Stomach (tissue), 8 donors: ENCODE measurements at regions not wholly inside any gene's neighbourhood (a gene's known extent, or its start where the extent isn't known, plus 50 kb on each side); places are given as distances from the start of the nearest gene placed in this dataset.

Experiments
- DNase-seq, 2 donors: peaks; one replicate each; pipeline versions ENCODE4 v3.0.0 to v3.0.0-alpha.2; 2013 to 2019
- H3K27ac ChIP-seq, 5 donors: fragments of 200-600 bp in 4 of 5; sonication (generic) in 4 of 5; one replicate each; pipeline ENCODE4 v1.5.1; 2013 to 2019; ENCODE audit warnings: mild to moderate bottlenecking in 1 of 5, moderate library complexity in 1 of 5
- H3K27me3 ChIP-seq, 3 donors: fragments of 200-600 bp; sonication (generic); one replicate each; pipeline ENCODE4 v1.5.1; 2017 to 2019; ENCODE audit warnings: mixed run types in 1 of 3
- H3K36me3 ChIP-seq, 4 donors: fragments of 200-600 bp; sonication (generic); 1 replicate in 3 of 4; 2 replicates in 1 of 4; pipeline ENCODE4 v1.5.1; 2016 to 2019
- H3K4me1 ChIP-seq, 4 donors: fragments of 200-600 bp; sonication (generic); one replicate each; pipeline ENCODE4 v1.5.1; 2016 to 2019
- H3K4me3 ChIP-seq, 4 donors: fragments of 200-600 bp; sonication (generic) in 3 of 4; one replicate each; pipeline ENCODE4 v1.5.1; 2016 to 2019; ENCODE audit warnings: mild to moderate bottlenecking in 1 of 4
- H3K9me3 ChIP-seq, 4 donors: fragments of 200-600 bp; sonication (generic); one replicate each; pipeline ENCODE4 v1.5.1; 2016 to 2019
- CTCF ChIP-seq, 7 experiments: fragments of 450-650 bp in 4 of 7; fragments of 200-600 bp in 3 of 7; sonication (generic) in 3 of 7; IDR thresholded peaks; one replicate each; pipeline ENCODE4 v1.5.1; 2016 to 2019; ENCODE audit warnings: antibody characterized with exemption in 7 of 7, control low read depth in 2 of 7, mild to moderate bottlenecking in 1 of 7
- EP300 ChIP-seq: sonication (generic); formaldehyde crosslinking; IDR thresholded peaks from one replicate; pipeline ENCODE4 v1.6.1; 2017; ENCODE audit warnings: antibody characterized with exemption
- POLR2A ChIP-seq, 4 donors: fragments of 450-650 bp; IDR thresholded peaks; one replicate each; pipeline ENCODE4 v1.6.1; 2016; ENCODE audit warnings: antibody characterized with exemption in 4 of 4, control low read depth in 2 of 4, mild to moderate bottlenecking in 1 of 4, moderate library complexity in 1 of 4
- POLR2AphosphoS5 ChIP-seq, 3 donors: sonication (generic); formaldehyde crosslinking; IDR thresholded peaks; one replicate each; pipeline ENCODE4 v1.6.1; 2016; ENCODE audit warnings: antibody characterized with exemption in 3 of 3
- WGBS, 5 donors: extraction: QIAGEN DNeasy Blood & Tissue Kit in 3 of 5; methylation state at CpG; one replicate each; pipeline versions ENCODE4 v1.1.5 to v1.1.7; 2013 to 2018; 5-methylcytosine and 5-hydroxymethylcytosine counted together
- intact Hi-C: fragments of 100-400 bp; cut with DNase I; formaldehyde crosslinking; loops from one replicate; pipeline ENCODE4 v1.15.1; 2023; ENCODE audit warnings: low total_unique reads
- donor health status: healthy with polysubstance abuse.
- donor health status: Bipolar disorder and iron deficiency.
- donor health status: healthy.

DNA sequence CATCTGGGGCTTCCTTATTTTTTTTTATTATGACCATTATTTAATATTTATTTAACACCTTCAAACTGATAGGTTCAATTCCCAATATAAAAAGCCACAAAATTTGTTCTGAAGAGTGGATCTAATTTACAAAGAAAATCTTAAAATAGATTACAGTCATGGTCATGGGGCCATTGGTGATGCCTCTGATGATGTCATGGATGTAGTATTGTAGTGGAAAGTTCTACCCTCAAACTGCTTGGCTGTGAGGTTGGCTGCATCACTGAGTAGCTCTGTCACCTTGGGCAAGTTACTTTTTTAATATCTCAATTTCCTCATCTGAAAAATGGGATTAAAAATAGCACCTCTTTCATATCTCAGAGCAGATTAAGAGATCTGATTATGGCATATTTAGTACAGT is 128.5 kb downstream of the DKK1 start:
- intact Hi-C loops: no loop called here
- Histone ChIP-seq H3K9me3 (no peaks in the 10 kb centered on the region), H3K4me3 (no peak overlapping the region), H3K36me3 (no peaks in the 10 kb centered on the region), H3K4me1 (no peaks in the 10 kb centered on the region), H3K27me3 (peaks cover 0 to 4% (median 0%) of the 10 kb centered on the region in 3 donors), H3K27ac (no peak overlapping the region)
- no peak for TF ChIP-seq EP300
- no peak for DNase-seq

DNA sequence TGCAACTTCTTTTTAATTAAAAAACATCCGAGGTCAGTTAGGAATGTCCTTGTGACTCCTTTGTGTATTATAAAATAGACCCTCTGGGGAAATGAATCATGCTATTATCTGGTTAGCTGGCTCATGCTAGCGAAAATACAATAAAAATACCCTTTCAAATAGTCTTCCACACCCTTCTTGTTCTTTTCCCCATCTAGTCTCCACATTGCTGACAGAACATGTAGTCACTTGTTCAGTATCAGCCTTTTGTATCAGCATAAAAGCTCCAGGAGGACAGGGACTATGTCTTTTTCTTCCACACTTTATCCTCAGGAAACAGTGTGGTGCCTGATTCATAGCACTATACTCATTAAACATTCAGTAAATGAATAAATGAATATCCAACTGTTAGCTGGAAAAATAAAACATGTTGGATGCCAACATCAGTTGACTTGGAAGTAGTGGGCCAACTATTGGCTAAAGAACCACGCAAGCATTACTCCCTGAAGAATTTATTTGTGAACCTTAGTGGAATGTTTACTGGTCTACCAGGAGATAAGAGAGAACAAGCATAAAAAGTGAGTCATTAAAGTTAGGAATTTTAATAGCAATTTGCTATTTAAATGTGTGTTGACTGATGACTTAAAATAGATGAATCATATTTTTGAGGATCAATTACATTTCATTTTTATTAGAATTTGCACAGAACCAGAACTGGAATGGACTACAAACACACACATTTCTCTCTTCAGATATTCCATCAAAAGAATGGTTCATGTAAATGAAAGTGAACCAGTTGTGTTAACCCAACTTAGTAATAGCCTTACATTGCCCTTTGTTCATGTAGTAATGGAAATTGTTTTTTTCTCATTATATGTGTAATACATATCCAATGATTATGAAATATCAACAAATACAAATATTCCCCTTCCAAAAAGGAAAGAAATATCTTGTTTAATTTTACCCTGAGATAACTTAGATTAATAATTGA is 129.6 kb downstream of the DKK1 start:
- H3K4me3 ChIP-seq: no peak overlapping the region
- peaks cover 0 to 4% (median 0%) of the 10 kb centered on the region in 3 donors for H3K27me3 ChIP-seq
- 39 to 57% (median 49%) methylated on average over 3 of the region's 3 CpGs for WGBS, 5 donors
- no peaks in the 10 kb centered on the region for H3K4me1 ChIP-seq
- H3K36me3 ChIP-seq: no peaks in the 10 kb centered on the region
- no peak for DNase-seq
- H3K9me3 ChIP-seq: no peaks in the 10 kb centered on the region
- H3K27ac ChIP-seq: no peak overlapping the region
- TF ChIP-seq POLR2AphosphoS5 (IDR thresholded peaks at IDR 0.05) (no peak), CTCF (IDR thresholded peaks at IDR 0.05) (no peak), EP300 (no peak), POLR2A (IDR thresholded peaks at IDR 0.05) (no peak)
- intact Hi-C loops: no loop called here

DNA sequence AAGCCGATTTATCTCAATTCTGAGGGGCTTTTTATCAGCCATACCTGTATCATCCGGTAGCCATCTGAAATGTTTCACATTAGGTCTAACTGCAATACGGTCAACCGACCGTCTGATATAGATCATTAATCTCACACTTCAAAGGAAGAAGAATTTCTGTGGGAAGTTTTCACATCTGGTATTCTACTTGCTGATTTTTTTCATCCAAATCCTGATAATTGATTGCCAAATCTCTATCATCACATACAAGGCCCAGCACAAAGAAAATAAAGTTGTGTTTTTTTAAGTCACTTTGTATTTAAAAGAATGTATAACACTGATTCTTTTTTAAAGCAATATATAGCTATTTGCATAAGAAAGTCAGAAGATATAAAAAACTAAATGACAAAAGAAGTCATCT is 132.3 kb downstream of the DKK1 start:
- H3K27ac ChIP-seq: no peak overlapping the region
- H3K9me3 ChIP-seq: no peaks in the 10 kb centered on the region
- H3K36me3 ChIP-seq: no peaks in the 10 kb centered on the region
- no peaks in the 10 kb centered on the region for H3K27me3 ChIP-seq
- 60 to 82% (median 69%) methylated on average over 5 of the region's 5 CpGs for WGBS, 5 donors
- no peak overlapping the region for H3K4me3 ChIP-seq
- intact Hi-C loops: no loop called here
- no peaks in the 10 kb centered on the region for H3K4me1 ChIP-seq
- no peak for DNase-seq
- no peak for TF ChIP-seq CTCF (IDR thresholded peaks at IDR 0.05)

DNA sequence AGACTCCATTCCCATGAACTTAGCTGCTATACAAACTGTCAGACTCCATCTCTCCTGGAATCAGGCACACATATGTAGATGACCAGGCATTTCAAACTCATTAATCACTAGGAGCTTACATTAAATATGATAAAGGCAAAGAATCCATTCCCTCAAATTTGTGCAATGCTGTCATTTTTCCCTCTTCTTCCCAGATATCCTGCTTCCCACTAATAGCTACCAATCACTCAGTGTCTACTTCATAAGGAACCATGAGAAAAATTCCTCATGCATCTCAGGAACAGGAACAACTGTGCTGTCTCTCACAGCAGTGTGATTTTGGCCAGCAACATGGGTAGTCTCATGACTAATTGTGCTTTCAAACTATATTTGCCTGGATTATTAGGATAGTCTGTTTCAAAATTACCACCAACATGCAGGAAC is 133.9 kb downstream of the DKK1 start:
- TF ChIP-seq POLR2AphosphoS5 (IDR thresholded peaks at IDR 0.05) (no peak), POLR2A (IDR thresholded peaks at IDR 0.05) (no peak), EP300 (no peak), CTCF (IDR thresholded peaks at IDR 0.05) (no peak)
- H3K4me1 ChIP-seq: no peaks in the 10 kb centered on the region
- intact Hi-C loops: no loop called here
- H3K9me3 ChIP-seq: no peaks in the 10 kb centered on the region
- H3K27me3 ChIP-seq: no peaks in the 10 kb centered on the region
- H3K4me3 ChIP-seq: no peak overlapping the region
- H3K27ac ChIP-seq: no peak overlapping the region
- no peaks in the 10 kb centered on the region for H3K36me3 ChIP-seq
- DNase-seq: no peak

GRCh38 chr10:52450762-52451291 is 136.7 kb downstream of the DKK1 start:
- no peaks in the 10 kb centered on the region for H3K4me1 ChIP-seq
- intact Hi-C loops: no loop called here
- TF ChIP-seq EP300 (no peak), POLR2AphosphoS5 (IDR thresholded peaks at IDR 0.05) (no peak), POLR2A (IDR thresholded peaks at IDR 0.05) (no peak), CTCF (IDR thresholded peaks at IDR 0.05) (no peak)
- WGBS, 5 donors: 86 to 89% (median 87%) methylated on average over 6 of the region's 6 CpGs
- H3K27me3 ChIP-seq: no peaks in the 10 kb centered on the region
- no peaks in the 10 kb centered on the region for H3K36me3 ChIP-seq
- no peak overlapping the region for H3K4me3 ChIP-seq
- no peak for DNase-seq
- H3K27ac ChIP-seq: no peak overlapping the region
- no peaks in the 10 kb centered on the region for H3K9me3 ChIP-seq
